ENCODE measurements at regions not wholly inside any gene's neighbourhood (a gene's known extent, or its start where the extent isn't known, plus 50 kb on each side); places are given as distances from the start of the nearest gene placed in this dataset.

GRCh38 chr16:65540901-65541300, 419.0 kb upstream of the CDH11 start:
- TF ChIP-seq CTCF (IDR thresholded peaks at IDR 0.05 in 2 of 3, conservative IDR thresholded peaks at IDR 0.05 in 1 of 3; ENCODE audit: borderline replicate concordance in 1 of 3, insufficient read depth in 1 of 3, low read depth in 2 of 3, low read length in 2 of 3) (no peak), SRF (IDR thresholded peaks at IDR 0.05; ENCODE audit: low read depth) (no peak), ZNF274 (IDR thresholded peaks at IDR 0.05; ENCODE audit: low read depth, low read length) (no peak), ZFX (IDR thresholded peaks at IDR 0.05) (no peak), POLR2AphosphoS5 (IDR thresholded peaks at IDR 0.05; ENCODE audit: low read depth, low read length) (no peak), POLR2A (IDR thresholded peaks at IDR 0.05; ENCODE audit: borderline replicate concordance, extremely low read depth, insufficient read depth, insufficient read length) (no peak), YY1 (IDR thresholded peaks at IDR 0.05; ENCODE audit: extremely low read depth, insufficient replicate concordance, low read depth, low read length) (no peak)
